Neuronal stem cell (in vitro differentiated cells): ENCODE measurements at regions not wholly inside any gene's neighbourhood (a gene's known extent, or its start where the extent isn't known, plus 50 kb on each side); places are given as distances from the start of the nearest gene placed in this dataset.

ENCODE experiments used
- DNase-seq: peaks from one replicate; pipeline ENCODE4 v3.0.0-alpha.2; 2013; ENCODE audit warnings: low spot score
- H2AFZ ChIP-seq: one replicate; pipeline ENCODE4 v1.6.1; 2013; ENCODE audit warnings: mild to moderate bottlenecking, low read length, inconsistent platforms
- H2AK5ac ChIP-seq: 2 replicates; pipeline ENCODE4 v1.6.1; 2013; ENCODE audit warnings: low read depth, mild to moderate bottlenecking, inconsistent platforms, low read length, moderate library complexity, mixed read lengths
- H2BK120ac ChIP-seq: 2 replicates; pipeline ENCODE4 v1.6.1; 2013; ENCODE audit warnings: low read depth, mild to moderate bottlenecking, inconsistent platforms, low read length, moderate library complexity, mixed read lengths
- H2BK12ac ChIP-seq: one replicate; pipeline ENCODE4 v1.6.1; 2013; ENCODE audit warnings: low read length, inconsistent platforms
- H2BK15ac ChIP-seq: 2 replicates; pipeline ENCODE4 v1.6.1; 2013; ENCODE audit warnings: mild to moderate bottlenecking, low read length, inconsistent platforms, mixed read lengths
- H2BK5ac ChIP-seq: one replicate; pipeline ENCODE4 v1.6.1; 2013; ENCODE audit warnings: inconsistent platforms, mild to moderate bottlenecking, low read length, moderate library complexity
- H3K14ac ChIP-seq: one replicate; pipeline ENCODE4 v1.6.1; 2013; ENCODE audit warnings: low read length, inconsistent platforms
- H3K18ac ChIP-seq: 2 replicates; pipeline ENCODE4 v1.6.1; 2013; ENCODE audit warnings: low read length, inconsistent platforms
- H3K23ac ChIP-seq: 2 replicates; pipeline ENCODE4 v1.6.1; 2013; ENCODE audit warnings: low read depth, mild to moderate bottlenecking, mixed read lengths, low read length, inconsistent platforms; ENCODE audit not compliant: poor library complexity
- H3K27ac ChIP-seq: replicated peaks from 3 replicates; pipeline ENCODE4 v1.5.1; 2013; ENCODE audit warnings: low read length, inconsistent platforms
- H3K27me3 ChIP-seq, 3 experiments: 2 replicates each; pipeline ENCODE4 v1.6.1; 2013; ENCODE audit warnings: low read length in 3 of 3, mild to moderate bottlenecking in 2 of 3, inconsistent platforms in 1 of 3, low read depth in 1 of 3, mixed read lengths in 1 of 3, moderate library complexity in 1 of 3; ENCODE audit not compliant: control insufficient read depth in 3 of 3, insufficient read depth in 3 of 3
- H3K36me3 ChIP-seq, 2 donors: replicated peaks in 1 of 2; 2 replicates each; pipeline ENCODE4 v1.6.1; 2013; ENCODE audit warnings: low read length in 2 of 2; ENCODE audit not compliant: control insufficient read depth in 2 of 2, insufficient read depth in 2 of 2
- H3K4ac ChIP-seq: 2 replicates; pipeline ENCODE4 v1.6.1; 2013; ENCODE audit warnings: inconsistent platforms, mild to moderate bottlenecking, low read length, moderate library complexity
- H3K4me1 ChIP-seq, 2 donors: 1 replicate in 1 of 2; 2 replicates in 1 of 2; pipeline ENCODE4 v1.6.1; 2013; ENCODE audit warnings: low read length in 2 of 2, low read depth in 1 of 2; ENCODE audit not compliant: control insufficient read depth in 2 of 2, insufficient read depth in 1 of 2
- H3K4me2 ChIP-seq: one replicate; pipeline ENCODE4 v1.6.1; 2013; ENCODE audit warnings: mild to moderate bottlenecking, low read length, inconsistent platforms; ENCODE audit not compliant: insufficient read depth, poor library complexity, severe bottlenecking
- H3K4me3 ChIP-seq, 2 donors: 2 replicates each; pipeline ENCODE4 v1.5.1; 2013; ENCODE audit warnings: low read length in 2 of 2, mild to moderate bottlenecking in 2 of 2, inconsistent platforms in 1 of 2, moderate library complexity in 1 of 2
- H3K79me1 ChIP-seq: one replicate; pipeline ENCODE4 v1.6.1; 2013; ENCODE audit warnings: low read depth, mild to moderate bottlenecking, inconsistent platforms, low read length, moderate library complexity
- H3K9ac ChIP-seq: one replicate; pipeline ENCODE4 v1.6.1; 2013; ENCODE audit warnings: mild to moderate bottlenecking, low read depth, low read length, inconsistent platforms; ENCODE audit not compliant: poor library complexity
- H3K9me3 ChIP-seq, 2 donors: replicated peaks in 1 of 2; 2 replicates each; pipeline versions ENCODE3 to v1.6.1; 2013; ENCODE audit warnings: low read length in 2 of 2, mild to moderate bottlenecking in 2 of 2, inconsistent platforms in 1 of 2, low read depth in 1 of 2, mixed read lengths in 1 of 2, moderate library complexity in 1 of 2; ENCODE audit not compliant: control insufficient read depth in 2 of 2, insufficient read depth in 1 of 2
- H4K8ac ChIP-seq: one replicate; pipeline ENCODE4 v1.6.1; 2013; ENCODE audit warnings: low read depth, mild to moderate bottlenecking, inconsistent platforms, low read length, moderate library complexity
- H4K91ac ChIP-seq: one replicate; pipeline ENCODE4 v1.6.1; 2013; ENCODE audit warnings: low read length, low read depth, mild to moderate bottlenecking, inconsistent platforms; ENCODE audit not compliant: poor library complexity
- WGBS, 2 donors: extraction: QIAGEN DNeasy Blood & Tissue Kit; methylation state at CpG; one replicate each; pipeline ENCODE4 v1.1.7; 2013; ENCODE audit warnings: missing lambda C conversion rate in 2 of 2, mixed read lengths in 1 of 2; ENCODE audit not compliant: insufficient read length in 2 of 2, insufficient replicate concordance in 1 of 2; ENCODE audit errors: extremely low coverage in 2 of 2; 5-methylcytosine and 5-hydroxymethylcytosine counted together

GRCh38 chr6:16976385-16977183 is 125.3 kb upstream of the STMND1 start:
- Histone ChIP-seq H3K14ac (no peak overlapping the region), H3K4me1 (no peaks in the 10 kb centered on the region), H2BK15ac (no peak overlapping the region), H3K79me1 (no peaks in the 10 kb centered on the region), H2BK5ac (no peak overlapping the region), H3K23ac (no peak overlapping the region), H3K9me3 (no peaks in the 10 kb centered on the region), H3K27me3 (peaks cover 0 to 3% (median 0%) of the 10 kb centered on the region in 3 experiments), H3K4me2 (no peak overlapping the region), H2BK12ac (no peak overlapping the region), H3K27ac (no peak overlapping the region), H2AK5ac (no peak overlapping the region), H3K18ac (no peak overlapping the region), H3K9ac (no peak overlapping the region), H4K8ac (no peak overlapping the region), H2AFZ (no peak overlapping the region), H3K4me3 (no peak overlapping the region), H3K36me3 (no peaks in the 10 kb centered on the region), H2BK120ac (no peak overlapping the region), H3K4ac (no peak overlapping the region), H4K91ac (no peak overlapping the region)
- no peak for DNase-seq
- WGBS, 2 donors = no CpG with 5 or more reads among the region's 7 CpGs

DNA sequence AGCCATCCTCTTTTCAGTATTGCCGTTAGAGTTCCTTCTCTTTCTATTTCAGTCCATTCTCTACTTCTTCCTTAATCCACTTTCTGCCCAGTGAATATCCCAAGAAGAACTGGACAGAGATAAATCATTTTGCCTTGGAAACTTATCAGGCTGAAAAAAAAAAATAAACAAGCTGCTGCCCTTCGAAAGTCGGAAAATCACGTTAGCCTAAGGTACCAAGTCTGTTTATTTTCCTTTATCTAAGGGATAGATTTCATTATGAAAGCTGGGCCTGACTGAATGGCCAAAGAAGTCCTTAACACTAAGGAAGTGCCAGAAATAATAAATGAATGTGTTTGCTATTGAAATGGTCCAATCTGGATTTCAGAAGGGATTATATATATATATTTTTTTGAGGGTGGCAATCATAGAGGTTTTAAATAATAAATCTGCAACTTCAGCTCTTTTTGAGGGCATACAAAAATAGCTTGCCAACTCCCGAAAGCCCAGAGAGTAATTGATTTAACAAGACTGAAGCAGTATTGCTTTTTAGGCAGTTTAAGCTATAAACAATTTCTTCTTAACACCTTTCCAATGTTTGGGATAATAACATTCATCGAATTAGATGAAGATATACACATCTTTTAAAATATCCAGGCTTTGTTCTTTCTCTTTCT is 127.0 kb upstream of the STMND1 start:
- Histone ChIP-seq H2BK15ac (no peak overlapping the region), H3K79me1 (no peaks in the 10 kb centered on the region), H3K27ac (no peak overlapping the region), H2AK5ac (no peak overlapping the region), H3K14ac (no peak overlapping the region), H3K4me3 (no peak overlapping the region), H3K4me2 (no peak overlapping the region), H2BK5ac (no peak overlapping the region), H3K23ac (no peak overlapping the region), H3K18ac (no peak overlapping the region), H2AFZ (no peak overlapping the region), H4K91ac (no peak overlapping the region), H2BK120ac (no peak overlapping the region), H2BK12ac (no peak overlapping the region), H3K9ac (no peak overlapping the region), H3K4me1 (no peaks in the 10 kb centered on the region), H4K8ac (no peak overlapping the region), H3K27me3 (peaks cover 0 to 3% (median 0%) of the 10 kb centered on the region in 3 experiments), H3K9me3 (no peaks in the 10 kb centered on the region), H3K36me3 (no peaks in the 10 kb centered on the region), H3K4ac (no peak overlapping the region)
- WGBS, 2 donors = no CpG with 5 or more reads among the region's 6 CpGs
- DNase-seq = no peak

- Histone ChIP-seq H2AFZ (no peak overlapping the region), H3K23ac (no peak overlapping the region), H3K27me3 (peaks cover 0 to under 1% (median 0%) of the 10 kb centered on the region in 3 experiments), H3K36me3 (no peaks in the 10 kb centered on the region), H3K27ac (no peak overlapping the region), H2BK5ac (no peak overlapping the region), H3K4me1 (no peaks in the 10 kb centered on the region), H2AK5ac (no peak overlapping the region), H3K9me3 (no peaks in the 10 kb centered on the region), H3K9ac (no peak overlapping the region), H3K18ac (no peak overlapping the region), H3K4me2 (no peak overlapping the region), H3K4ac (no peak overlapping the region), H3K14ac (no peak overlapping the region), H4K91ac (no peak overlapping the region), H3K79me1 (no peaks in the 10 kb centered on the region), H2BK15ac (no peak overlapping the region), H2BK12ac (no peak overlapping the region), H2BK120ac (no peak overlapping the region), H4K8ac (no peak overlapping the region), H3K4me3 (no peak overlapping the region)
- DNase-seq = no peak
These were observed 127.5 kb upstream of the STMND1 start for GRCh38 chr6:16974387-16974673.

- H2BK15ac ChIP-seq = no peak overlapping the region
- no peaks in the 10 kb centered on the region for H3K27me3 ChIP-seq
- H2BK12ac ChIP-seq = no peak overlapping the region
- no peaks in the 10 kb centered on the region for H3K4me1 ChIP-seq
- WGBS, 2 donors = no CpG with 5 or more reads among the region's 12 CpGs
- no peak overlapping the region for H2AK5ac ChIP-seq
- no peak overlapping the region for H3K27ac ChIP-seq
- H2BK120ac ChIP-seq = no peak overlapping the region
- H3K4me2 ChIP-seq = no peak overlapping the region
- H3K9ac ChIP-seq = no peak overlapping the region
- H3K36me3 ChIP-seq = no peaks in the 10 kb centered on the region
- no peak overlapping the region for H3K14ac ChIP-seq
- no peak overlapping the region for H2AFZ ChIP-seq
- H3K4ac ChIP-seq = no peak overlapping the region
- peak overlapping the region in 1 of 2 donors; percentile 57 for H3K4me3 ChIP-seq
- DNase-seq = no peak
- no peak overlapping the region for H4K91ac ChIP-seq
- no peak overlapping the region for H3K23ac ChIP-seq
- no peak overlapping the region for H3K18ac ChIP-seq
- no peak overlapping the region for H4K8ac ChIP-seq
- H3K79me1 ChIP-seq = no peaks in the 10 kb centered on the region
- H2BK5ac ChIP-seq = no peak overlapping the region
- no peaks in the 10 kb centered on the region for H3K9me3 ChIP-seq
These were observed 128.1 kb upstream of the STMND1 start for GRCh38 chr6:16973545-16974386.
